ENCODE measurements at regions not wholly inside any gene's neighbourhood (a gene's known extent, or its start where the extent isn't known, plus 50 kb on each side); places are given as distances from the start of the nearest gene placed in this dataset.

DNA sequence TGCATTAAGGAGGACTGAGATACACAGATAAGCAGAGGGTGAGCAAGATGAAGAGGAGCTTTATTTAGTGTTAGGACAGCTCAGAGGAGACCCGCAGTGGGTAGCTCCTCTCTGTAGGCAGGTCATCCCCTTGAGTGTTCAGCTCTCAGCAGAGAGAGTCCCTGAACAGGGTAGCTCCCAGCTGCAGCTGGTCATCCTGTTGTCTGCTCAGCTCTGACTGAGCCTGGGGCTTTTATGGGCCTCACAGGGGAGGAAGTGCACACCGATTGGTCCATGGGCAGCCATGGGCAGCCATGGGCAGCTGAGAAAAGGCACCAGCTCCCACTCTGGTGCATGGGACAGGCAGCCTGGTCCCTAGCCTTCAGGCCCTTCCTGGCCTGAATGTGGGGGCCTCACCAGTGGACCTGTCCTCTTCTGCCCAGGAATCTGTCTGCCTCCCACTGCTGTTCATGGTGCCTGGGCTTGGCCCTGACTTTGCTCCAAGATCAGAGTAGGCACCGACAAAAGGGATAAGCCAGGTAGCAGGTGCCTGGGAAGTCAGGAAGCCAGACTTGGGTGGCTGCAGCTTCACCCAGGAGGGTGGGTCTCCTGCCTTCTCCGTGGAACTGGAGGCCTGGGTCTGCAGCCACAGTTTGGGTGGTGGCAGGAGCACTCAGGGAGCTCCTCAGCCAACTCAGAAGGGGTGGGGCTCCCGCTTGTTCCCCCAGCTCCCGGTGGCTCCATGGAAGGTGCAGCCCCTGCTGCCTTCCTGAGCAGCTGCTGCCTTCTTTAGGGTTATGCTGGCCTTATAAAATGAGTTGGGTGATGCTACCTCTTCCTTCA, 54.7 kb downstream of the MYEOV start:
- DNase-seq (ENCODE audit: low spot score) = peak; percentile 22

DNA sequence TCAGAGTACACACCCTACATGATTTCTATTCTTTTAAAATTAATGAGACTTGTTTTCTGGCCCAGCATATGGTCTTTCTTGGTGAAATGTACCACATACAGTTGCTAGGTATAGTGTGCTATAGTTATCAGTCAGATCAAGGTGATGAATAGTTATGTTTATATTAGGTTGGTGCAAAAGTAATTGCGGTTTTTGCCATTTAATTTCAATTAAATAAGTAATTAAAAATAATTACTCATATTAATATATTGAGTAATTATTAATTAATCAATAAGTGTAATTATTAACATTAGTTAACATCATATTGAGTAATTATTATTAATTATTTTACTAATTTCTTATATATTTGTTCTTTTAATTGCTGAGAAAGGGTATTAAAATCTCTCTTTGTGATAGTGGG, 56.1 kb downstream of the MYEOV start:
- DNase-seq (ENCODE audit: low spot score) = no peak

DNA sequence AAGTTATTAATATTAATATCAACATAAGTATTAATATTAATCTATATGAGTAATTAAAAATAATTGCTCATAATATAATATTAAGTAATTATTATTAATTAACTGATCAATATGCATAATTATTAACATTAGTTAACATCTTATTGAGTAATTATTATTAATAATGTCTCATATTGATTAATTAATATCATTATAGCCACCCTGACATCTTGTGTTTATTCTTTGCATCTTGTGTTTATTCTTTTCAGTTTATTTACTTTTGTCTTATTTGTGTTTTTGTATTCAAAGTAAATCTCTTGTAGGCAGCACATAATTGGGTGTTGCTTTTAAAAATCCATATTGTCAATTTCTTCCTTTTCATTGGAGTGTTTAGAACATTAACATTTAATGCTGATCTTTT, 56.6 kb downstream of the MYEOV start:
- DNase-seq (ENCODE audit: low spot score) = no peak

DNA sequence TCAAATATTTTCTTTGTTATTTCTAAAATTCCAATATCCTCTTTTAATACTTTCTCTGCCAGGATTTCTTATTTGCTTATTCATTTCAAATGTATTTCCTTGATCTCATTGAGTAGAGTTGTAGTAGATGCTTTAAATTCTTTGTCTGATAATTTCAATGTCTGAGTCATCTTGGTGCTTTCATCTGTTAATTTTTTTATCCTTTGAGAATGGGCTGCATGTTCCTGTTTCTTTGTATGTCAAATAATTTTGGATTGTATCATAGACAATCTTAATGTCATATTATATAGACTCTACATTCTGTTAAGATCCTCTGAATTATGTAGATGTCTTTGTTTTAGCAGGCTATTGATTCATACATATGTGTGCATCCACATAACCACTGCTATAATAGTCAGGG, 57.5 kb downstream of the MYEOV start:
- DNase-seq (ENCODE audit: low spot score) = no peak

DNA sequence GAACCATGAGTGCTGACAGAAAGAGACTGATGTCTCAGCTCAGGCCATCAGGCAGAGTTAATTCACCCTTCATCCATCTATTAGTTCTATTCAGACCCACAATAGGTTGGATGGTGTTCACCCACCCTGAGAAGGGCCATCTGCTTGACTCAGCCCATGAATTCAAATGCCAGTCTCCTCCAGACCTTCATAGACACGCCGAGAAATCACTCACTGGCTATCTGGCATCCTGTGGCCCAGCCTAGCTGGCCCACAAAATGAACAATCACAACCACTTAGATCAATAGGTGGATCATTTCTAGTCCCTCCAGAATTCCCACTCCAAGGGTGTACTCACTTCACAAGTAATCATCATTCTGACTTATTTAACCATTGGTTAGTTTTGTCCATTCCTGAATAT, 58.2 kb downstream of the MYEOV start:
- no peak for DNase-seq (ENCODE audit: low spot score)

DNA sequence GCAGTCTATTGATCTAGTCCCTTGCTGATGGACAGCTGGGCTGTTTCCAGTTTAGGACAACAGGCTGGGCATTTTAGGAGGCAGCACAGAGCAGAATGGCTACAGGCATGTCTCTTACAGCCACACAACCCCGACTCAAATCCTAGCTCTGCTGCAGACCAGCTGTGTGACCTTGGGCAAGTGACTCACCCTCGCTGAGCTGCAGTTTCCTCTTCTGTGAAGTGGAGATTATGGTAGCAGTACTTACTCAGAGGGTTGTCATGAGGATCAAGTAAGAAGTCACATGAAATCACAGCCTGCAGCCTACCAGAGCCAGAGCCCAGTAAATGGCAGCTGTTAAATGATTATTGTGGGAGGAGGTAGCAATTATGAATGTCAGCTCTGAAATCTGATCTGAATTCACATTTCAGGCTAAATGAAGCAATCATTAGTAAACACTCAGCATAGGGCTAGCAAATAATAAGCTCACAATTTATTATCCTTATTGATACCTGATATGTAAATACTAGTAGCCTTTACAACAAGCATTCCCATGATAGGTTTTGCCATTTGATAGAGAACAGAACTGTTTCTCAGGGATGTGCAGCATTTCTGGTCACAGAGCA, 58.9 kb downstream of the MYEOV start:
- no peak for DNase-seq (ENCODE audit: low spot score)

DNA sequence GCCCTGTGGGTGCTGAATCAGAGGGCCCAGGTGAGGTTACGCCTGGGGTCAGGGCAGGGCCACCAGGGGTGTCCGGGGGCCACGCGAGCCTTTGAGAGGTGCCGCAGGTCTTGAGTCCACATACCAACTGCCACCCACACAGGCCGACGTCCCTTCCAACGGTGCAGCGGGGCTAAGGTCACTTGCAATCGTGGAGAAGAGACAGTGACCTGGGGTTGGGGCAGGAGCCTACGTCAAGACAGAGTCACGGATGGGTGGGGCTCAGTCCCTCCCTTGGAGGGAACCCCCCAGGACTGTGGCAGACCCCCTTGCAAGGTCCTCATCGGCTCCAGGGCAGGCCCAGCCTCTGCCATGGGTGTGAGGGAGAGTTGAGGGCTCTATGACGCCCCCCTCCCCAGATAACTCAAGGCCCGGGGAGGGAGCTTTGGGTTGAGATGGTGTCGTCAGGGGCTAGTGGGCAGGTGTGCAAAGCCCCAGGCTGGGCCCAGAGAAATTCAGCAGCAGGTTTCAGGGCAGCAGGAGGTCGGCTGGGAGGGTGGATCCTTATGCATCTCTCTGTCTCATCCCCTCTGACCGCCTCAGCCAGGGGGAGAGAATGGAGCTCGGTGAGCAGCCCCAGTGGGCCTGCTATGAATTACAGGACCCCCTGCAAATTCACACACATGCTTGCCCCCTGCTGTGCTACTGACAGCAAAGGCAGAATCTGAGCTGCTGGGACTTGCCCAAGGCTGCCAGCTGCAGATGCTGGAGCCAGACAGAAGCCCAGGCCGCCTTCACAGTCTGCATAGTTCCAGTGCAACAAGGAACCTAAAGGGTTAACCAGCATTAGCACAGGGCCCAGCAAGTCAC, 60.0 kb downstream of the MYEOV start:
- no peak for DNase-seq (ENCODE audit: low spot score)

DNA sequence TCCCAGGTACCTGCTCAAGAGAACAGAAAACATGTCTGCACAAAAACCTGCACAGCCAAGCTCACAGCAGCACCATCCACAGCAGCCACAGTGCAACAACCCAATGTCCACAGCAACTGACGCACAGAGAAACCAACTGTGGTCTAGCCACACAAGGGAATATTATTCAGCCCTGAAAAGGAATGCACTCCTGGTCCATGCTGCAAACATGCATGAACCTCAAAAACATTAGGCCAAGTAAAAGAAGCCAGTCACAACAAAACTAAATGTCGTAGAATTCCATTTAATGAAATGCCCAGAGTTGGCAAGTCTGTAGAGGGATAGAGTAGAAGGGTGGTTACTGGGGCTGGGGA, 60.6 kb downstream of the MYEOV start:
- DNase-seq (ENCODE audit: low spot score) = no peak

DNA sequence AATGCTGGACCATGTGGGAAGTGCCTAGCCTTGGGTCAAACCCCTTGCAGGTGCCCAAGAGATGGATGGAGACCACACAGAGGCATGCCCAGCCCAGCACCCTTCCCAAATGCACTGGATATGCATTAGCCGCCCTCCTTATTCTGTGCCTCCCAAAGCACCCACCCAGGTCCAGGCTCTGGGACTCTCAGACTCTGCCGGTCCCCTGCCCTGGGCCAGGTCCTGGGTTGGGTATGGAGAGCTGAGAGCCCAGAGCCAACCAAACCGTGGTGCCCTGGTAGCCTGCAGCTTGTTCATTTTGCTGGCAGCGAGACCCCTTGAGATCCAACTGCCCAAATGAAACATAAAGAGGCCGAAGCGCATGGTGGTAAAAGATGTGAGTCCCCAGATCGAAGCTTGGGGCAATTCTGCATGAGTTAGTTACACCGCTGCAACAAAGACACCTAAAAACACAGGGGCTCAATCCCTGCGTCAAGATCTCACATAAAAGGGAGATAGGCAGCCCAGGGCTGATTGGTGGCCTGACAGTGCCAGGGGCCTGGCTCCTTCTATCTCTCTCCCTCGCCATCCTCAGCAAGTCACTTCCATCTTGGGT, 61.5 kb downstream of the MYEOV start:
- peak; percentile 24 for DNase-seq (ENCODE audit: low spot score)

DNA sequence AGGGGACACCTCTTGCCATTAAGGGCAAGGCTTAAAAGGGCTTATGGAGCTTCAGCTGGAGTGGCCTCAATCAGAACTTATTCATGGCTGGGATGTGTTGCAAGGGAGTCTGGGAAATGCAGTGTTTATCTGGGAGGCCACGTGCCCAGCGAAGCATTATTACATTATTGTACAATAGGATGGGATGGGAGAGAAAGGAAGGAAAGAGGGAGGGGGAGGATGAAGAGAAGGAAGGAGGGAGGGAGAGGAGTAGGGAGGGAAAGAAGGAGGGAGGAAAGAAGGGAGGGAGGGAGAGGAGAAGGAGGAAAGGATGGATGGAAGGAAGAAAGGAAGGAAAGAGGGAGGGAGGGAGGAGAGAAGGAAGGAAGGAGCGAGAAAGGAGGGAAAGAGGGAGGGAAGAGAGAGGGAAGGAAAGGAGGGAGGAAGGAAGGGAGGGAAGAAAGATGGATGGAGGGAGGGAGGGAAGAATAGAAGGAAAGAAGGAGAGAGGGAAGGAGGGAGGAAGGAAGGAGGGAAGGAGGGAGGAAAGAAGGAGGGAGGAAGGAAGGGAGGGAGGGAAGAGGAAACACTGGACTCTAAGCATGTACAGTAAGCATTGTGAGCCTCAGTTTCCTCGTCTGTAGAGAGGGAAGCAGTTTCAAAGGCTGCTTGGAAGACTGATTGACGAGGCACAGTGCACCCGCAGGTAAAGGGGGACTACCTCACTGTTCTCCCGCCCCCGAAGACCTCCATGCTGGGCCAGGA, 62.2 kb downstream of the MYEOV start:
- no peak for DNase-seq (ENCODE audit: low spot score)

DNA sequence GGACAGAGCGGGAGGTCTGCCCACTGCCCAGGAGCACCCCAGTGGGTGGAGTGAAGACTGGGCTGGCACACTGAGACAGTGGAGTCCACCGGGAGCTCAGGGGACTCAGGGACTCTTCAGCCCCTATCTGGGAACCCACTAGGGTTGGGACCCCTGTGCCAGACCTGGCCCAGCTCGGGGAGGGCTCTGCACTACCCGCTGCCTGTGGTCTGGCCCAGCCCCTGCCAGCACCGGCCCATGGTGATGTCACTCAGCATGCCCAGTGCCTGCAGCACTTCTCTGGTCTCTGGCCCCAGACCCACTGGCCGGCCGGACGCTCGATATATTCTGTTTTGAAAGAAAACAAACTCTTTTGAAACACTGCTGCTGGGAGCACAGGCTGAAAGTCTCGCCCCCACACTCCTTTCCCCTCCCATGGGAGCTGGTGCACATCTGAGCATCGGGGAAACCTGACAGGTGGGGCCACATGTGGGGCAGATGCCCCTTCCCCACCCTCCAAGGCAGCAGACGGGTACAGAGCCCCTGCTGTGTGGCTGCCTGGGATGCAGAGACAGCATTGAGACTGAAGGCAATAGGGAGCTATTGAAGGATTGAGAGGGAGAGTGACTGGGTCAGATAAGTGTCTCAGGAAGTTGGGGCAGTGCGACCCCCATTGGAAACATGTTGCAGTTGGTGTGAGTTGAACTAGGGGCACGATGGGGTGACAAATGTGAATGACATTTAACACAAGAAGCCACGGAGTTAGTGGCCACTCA, 62.9 kb downstream of the MYEOV start:
- peak; percentile 37 for DNase-seq (ENCODE audit: low spot score)

DNA sequence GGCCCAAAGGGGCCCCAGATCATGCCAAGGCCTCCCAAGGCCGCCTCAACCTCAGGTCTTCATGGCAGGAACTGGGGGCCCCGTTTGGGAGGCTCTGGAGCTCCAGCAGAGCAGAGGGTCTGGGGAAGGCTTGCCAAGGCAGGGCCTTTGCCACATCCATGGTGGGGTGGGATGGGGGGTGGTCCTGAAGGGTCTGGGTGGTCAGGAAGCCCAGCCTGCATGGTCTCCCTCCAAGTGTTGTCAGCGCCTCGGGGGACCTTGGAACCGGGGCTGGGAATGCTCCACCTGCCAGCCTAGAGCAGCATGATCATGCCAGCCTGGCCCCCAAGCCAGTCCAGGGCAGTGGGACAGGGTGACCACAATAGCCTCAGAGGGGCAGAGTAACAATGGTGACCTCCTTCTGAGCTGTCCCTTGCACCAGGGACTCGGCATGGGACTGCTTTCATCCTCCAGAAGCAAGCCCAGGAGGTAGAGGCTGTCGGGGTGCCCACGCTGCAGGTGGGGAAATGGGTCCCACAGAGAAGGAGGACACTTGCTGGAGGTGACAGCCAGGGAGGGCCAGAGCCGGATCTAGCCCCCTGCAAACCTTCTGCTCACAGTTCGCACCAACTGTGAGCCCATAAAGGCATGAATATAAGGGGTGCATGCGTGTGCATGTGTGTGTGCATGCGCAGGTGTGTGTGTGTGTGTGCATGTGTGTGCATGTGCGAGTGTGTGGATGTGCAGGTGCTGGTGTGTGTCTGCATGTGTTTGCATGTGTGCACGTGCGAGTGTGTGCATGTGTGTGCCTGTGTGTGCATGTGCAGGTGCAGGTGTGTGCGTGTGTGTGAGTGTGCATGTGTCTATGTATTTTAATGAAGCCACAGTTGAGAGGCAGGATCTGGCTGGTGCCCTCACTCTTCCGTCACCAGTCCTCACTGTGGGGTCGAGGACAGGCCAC, 63.8 kb downstream of the MYEOV start:
- DNase-seq (ENCODE audit: low spot score) = peak; percentile 29

DNA sequence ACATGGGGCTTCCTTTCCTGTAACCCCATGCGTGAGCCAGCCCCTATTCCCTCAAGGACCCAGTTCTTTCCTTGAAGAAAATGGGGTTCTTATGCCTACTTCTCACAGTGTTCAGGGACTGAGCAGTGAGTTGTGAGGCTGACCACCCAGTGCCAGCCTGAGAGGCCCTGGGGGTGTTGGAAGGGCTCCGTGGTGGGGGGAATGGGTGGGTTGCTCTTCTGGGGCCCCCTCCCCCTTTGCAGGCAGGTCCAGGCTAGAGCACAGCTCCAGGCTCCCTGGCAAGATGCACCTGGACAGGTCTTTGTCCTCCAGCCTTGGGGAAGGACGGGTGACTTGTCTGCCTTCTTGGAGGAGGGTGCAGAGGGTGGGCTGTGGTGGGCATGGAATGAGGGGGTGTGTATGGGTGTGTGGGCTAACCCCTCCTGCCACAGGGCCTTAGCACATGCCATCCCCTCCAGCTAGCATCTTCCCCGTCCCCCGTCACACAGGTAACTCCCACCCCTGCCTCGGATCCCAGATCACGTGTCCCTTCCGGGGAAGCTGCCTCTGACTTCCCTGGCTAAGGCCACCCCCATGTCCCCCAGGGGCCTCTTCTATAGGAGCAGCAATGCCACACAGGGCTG, 64.6 kb downstream of the MYEOV start:
- peak; percentile 35 for DNase-seq (ENCODE audit: low spot score)

DNA sequence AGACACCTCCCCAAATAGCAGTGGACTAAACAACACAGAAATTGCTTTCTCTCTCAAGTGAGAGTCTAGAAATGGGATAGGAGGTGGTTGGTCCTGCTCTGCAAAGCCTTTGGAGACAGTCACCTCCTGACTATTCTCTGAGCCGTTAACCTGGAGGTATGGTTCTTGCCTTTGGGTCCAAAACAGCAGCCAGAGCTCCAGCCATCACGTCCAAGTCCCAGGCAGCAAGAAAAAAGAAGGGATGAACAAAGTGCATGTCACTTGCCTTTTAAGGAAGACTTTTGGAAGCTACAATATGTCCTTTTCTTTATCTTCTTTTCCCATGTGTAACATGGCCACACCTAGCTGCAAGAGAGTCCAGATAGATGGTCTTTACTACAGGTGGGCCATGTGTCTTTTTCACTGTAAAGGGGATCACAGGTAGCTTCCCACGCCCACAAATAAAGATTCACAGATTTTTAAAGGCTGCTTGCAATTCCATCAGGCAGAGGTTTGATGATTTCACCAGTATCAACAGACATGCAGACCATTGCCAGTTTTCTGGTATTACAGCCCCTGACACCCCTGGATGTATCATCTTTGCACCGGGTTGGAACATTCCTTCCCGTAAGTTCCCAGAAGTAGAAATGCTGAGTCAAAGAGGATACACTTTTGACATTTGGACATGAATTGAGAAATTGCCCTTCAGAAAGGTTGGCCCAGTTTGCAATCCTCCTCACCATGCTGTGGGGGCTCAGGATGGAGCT, 66.0 kb downstream of the MYEOV start:
- DNase-seq (ENCODE audit: low spot score) = no peak

DNA sequence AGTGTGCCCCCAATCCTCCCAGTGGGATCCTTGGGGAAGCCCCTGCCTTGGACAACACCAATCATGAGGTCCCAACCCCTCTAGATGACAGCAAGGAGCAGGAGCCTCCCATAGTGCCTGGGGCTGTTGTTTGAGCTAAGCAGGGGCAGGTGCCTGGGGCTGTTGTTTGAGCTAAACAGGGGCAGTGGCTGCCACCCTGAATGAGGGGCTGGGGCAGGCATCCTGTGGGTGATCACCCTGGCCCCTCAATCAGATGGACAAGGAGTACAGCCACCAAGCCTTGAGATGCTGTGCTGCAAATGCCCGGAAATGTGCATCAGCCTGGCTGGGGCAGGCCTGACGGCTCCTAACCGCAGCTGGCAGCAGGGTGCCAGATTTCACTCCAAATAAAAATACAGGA, 66.7 kb downstream of the MYEOV start:
- peak; percentile 7 for DNase-seq (ENCODE audit: low spot score)

DNA sequence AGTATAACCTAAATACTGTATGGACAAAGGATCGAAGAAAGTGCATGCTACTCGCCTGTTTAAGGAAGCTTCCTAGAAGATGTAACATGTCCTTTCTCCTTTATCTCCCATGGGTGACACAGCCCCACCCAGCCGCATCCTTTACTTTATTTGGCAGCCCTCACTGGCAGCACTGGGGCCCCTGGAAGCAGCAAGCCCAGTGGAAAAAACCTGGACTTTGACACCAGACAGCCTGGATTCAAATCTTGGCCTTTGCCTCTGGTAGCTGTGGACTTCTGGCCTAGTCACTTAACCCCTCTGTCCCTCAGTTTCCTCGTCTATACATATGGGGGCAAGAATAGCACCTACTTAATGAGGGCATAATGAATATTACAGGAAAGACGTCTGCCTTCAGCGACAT, 67.1 kb downstream of the MYEOV start:
- DNase-seq (ENCODE audit: low spot score) = peak; percentile 12

DNA sequence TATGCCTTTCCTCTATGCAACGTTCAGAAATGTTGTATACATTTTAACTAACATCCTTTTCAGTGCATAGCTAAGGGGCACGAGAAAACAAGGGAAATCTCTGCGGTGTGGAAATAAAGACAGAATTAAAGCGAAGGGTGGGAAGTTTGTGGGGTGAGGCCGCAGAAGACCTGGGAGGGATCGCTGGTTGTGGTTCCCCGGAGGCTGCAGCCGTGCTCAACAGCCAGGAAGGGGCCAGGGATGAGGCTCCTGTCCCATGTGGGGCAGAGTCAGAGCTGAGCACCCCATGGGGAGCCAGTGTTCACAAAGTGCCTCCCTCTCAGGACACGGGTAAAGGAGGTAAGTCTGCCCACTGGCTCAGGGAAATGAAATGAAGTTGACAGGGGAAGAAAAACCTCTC, 67.5 kb downstream of the MYEOV start:
- DNase-seq (ENCODE audit: low spot score) = peak; percentile 29

DNA sequence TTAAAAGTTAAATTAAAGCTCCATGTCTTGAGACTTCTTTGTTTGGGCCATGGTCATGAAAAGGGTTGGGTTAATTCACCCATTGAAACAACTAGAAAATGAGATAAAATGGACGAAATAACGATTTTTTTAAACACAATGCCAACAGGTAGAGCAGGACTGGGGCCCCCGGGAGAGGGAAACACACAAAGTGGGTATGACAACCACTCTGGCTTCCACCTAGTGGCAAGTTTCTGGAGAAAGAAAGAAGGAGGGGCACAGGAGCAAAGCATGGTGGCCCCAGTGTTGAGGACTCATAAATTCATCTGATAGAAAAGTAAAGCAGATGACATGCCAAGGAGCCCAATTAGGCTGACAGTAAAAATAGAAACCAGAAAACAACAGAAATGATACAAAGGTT, 68.4 kb downstream of the MYEOV start:
- DNase-seq (ENCODE audit: low spot score) = peak; percentile 13

DNA sequence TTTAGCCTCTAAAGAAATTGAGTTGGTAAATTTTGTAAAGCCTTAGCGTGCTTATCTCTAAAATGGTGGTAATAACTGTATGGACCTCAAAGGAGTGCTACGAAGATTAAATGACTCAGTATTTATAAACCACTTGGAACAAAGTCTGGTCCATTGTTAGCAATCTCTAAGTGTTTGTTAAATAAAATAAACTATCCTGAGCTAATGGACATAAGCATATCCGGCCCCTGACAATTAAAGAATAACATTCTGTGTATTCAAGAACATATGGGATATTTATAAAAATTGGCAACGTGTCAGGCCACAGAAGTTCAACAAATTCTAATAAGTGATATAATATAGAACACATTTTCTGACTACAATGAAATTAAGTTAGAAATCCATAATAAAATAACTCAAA, 71.0 kb downstream of the MYEOV start:
- DNase-seq (ENCODE audit: low spot score) = no peak
